ENCODE measurements at regions not wholly inside any gene's neighbourhood (a gene's known extent, or its start where the extent isn't known, plus 50 kb on each side); places are given as distances from the start of the nearest gene placed in this dataset.

GRCh38 chr2:163436963-163437362 is 298.8 kb downstream of the FIGN start:
- ChIA-PET POLR2A (no interaction called here), CTCF (ENCODE audit: low intra/inter-chr PET ratio) (no interaction called here)

More at GRCh38 chr2:163436963-163437362, 298.8 kb downstream of the FIGN start:
- in situ Hi-C loops (cut with MboI): no loop called here
- Histone ChIP-seq H3K9me1 (ENCODE audit: control insufficient read depth, insufficient read depth, low read length) (no peaks in the 10 kb centered on the region), H3K4me3 (no peak overlapping the region), H3K4me1 (replicated peaks in 1 of 2; ENCODE audit: control insufficient read depth in 2 of 2, insufficient read depth in 2 of 2, low read length in 2 of 2) (no peaks in the 10 kb centered on the region), H3K36me3 (ENCODE audit: control insufficient read depth, insufficient read depth, low read length) (no peaks in the 10 kb centered on the region), H3K27me3 (ENCODE audit: control insufficient read depth in 2 of 2, insufficient read depth in 2 of 2, low read length in 2 of 2) (no peaks in the 10 kb centered on the region), H3K9ac (ENCODE audit: insufficient read depth in 1 of 2, low read depth in 2 of 2, low read length in 2 of 2) (no peak overlapping the region), H3K9me3 (replicated peaks; ENCODE audit: control insufficient read depth, insufficient read depth, low read depth, low read length) (no peaks in the 10 kb centered on the region; the same call in none of the 2 replicates), H4K20me1 (replicated peaks; ENCODE audit: control insufficient read depth, insufficient read depth, low read length) (no peaks in the 10 kb centered on the region), H3K4me2 (ENCODE audit: insufficient read depth, low read length) (no peak overlapping the region), H3K79me2 (ENCODE audit: control insufficient read depth, insufficient read depth, low read length) (no peaks in the 10 kb centered on the region), H2AFZ (ENCODE audit: low read depth, low read length) (no peak overlapping the region), H3K27ac (ENCODE audit: extremely low read depth, low read depth, low read length) (no peak overlapping the region)
- intact Hi-C loops (cut with micrococcal nuclease): no loop called here
- ATAC-seq (no peak), DNase-seq (ENCODE audit: extremely low read depth in 1 of 4, low spot score in 3 of 4) (no peak), FAIRE-seq (no peak)
- 0% methylated on average over 3 of the region's 3 CpGs for WGBS (ENCODE audit: insufficient coverage, low coverage, missing lambda C conversion rate)
- no TSS peak for BruUV-seq (replicated peaks)
- TF ChIP-seq PHB2 (IDR thresholded peaks at IDR 0.05; ENCODE audit: low read depth): no peak
- TF ChIP-seq ZNF133 (CRISPR knock-in tag; IDR thresholded peaks at IDR 0.05): no peak
- TF ChIP-seq ELK1 (CRISPR knock-in tag; IDR thresholded peaks at IDR 0.05): no peak
- no peak for TF ChIP-seq IRF9 (tag; IDR thresholded peaks at IDR 0.05)
- no peak for TF ChIP-seq ARID3A (IDR thresholded peaks at IDR 0.05; ENCODE audit: borderline replicate concordance, low read depth, low read length)
- TF ChIP-seq GMEB1 (CRISPR knock-in tag; IDR thresholded peaks at IDR 0.05): no peak
- no peak for TF ChIP-seq ZNF408 (CRISPR knock-in tag; IDR thresholded peaks at IDR 0.05; ENCODE audit: low read depth)
- TF ChIP-seq ZC3H4 (CRISPR knock-in tag; IDR thresholded peaks at IDR 0.05; ENCODE audit: borderline replicate concordance): no peak
- no peak for TF ChIP-seq TRIM24 (IDR thresholded peaks at IDR 0.05)
- TF ChIP-seq TGIF2 (CRISPR knock-in tag; IDR thresholded peaks at IDR 0.05): no peak
- no peak for TF ChIP-seq ATF2 (CRISPR knock-in tag; IDR thresholded peaks at IDR 0.05)
- no peak for TF ChIP-seq SMAD2 (IDR thresholded peaks at IDR 0.05; ENCODE audit: low read depth, low read length)
- TF ChIP-seq THAP12 (CRISPR knock-in tag; IDR thresholded peaks at IDR 0.05): no peak
- TF ChIP-seq EZH2 (IDR thresholded peaks at IDR 0.05; ENCODE audit: borderline replicate concordance, low read depth, low read length): no peak
